HepG2 (cell line): ENCODE measurements at regions not wholly inside any gene's neighbourhood (a gene's known extent, or its start where the extent isn't known, plus 50 kb on each side); places are given as distances from the start of the nearest gene placed in this dataset.
A peak's percentile ranks its signal among the peaks of the same experiment; 100 is the strongest.
"Not testable (repeated sequence)": the region's sequence is repeated elsewhere in the genome, so short reads cannot be mapped to it uniquely, and the experiment has no call there.

Experiments used
- ATAC-seq: fragments of 200-7000 bp; cut with Tn5 transposase; 3 replicates; pipeline ENCODE4 v1.9.1; 2020; ENCODE audit warnings: mild to moderate bottlenecking, moderate library complexity
- BruUV-seq: library from RNA; stranded (reverse); fragments of 400-500 nt; replicated peaks from 2 replicates; lab custom pipeline; 2021; lab: Mats Ljungman, UMichigan
- CTCF ChIA-PET: fragments of 300-600 bp; formaldehyde crosslinking; extraction: SDS; loops from one replicate; lab custom pipeline; 2021; ENCODE audit warnings: low total read pairs, inconsistent platforms, low intra/inter-chr PET ratio; lab: Yijun Ruan, JAX
- POLR2A ChIA-PET: fragments of 350-600 bp; sonication (Branson Sonifier 250); formaldehyde crosslinking; loops from one replicate; lab custom pipeline; 2020; ENCODE audit warnings: antibody characterized with exemption, inconsistent platforms; lab: Yijun Ruan, JAX
- DNase-seq: peaks from one replicate; pipeline ENCODE4 v3.0.0-alpha.2; 2015; ENCODE audit warnings: low spot score
- FAIRE-seq: peaks from 3 replicates; lab custom pipeline; 2011; peaks lifted over from hg19 to GRCh38; lab: Jason Lieb, UNC
- H2AFZ ChIP-seq: one replicate; pipeline ENCODE4 v1.6.1; 2011; ENCODE audit warnings: low read length, inconsistent platforms
- H3K27ac ChIP-seq: fragments of 300-600 bp; 3 replicates; pipeline ENCODE4 v1.8.0; 2011; ENCODE audit warnings: mixed run types, mild to moderate bottlenecking, mixed read lengths, low read length, inconsistent platforms; ENCODE audit not compliant: insufficient read depth; ENCODE audit errors: extremely low read length
- H3K27me3 ChIP-seq, 2 experiments: fragments of 200-600 bp in 1 of 2; 2 replicates in 1 of 2; 3 replicates in 1 of 2; pipeline versions ENCODE4 v1.6.0 to v1.8.0; 2011; ENCODE audit warnings: low read length in 2 of 2, mild to moderate bottlenecking in 2 of 2, moderate library complexity in 2 of 2, inconsistent platforms in 1 of 2; ENCODE audit not compliant: insufficient read depth in 2 of 2, control insufficient read depth in 1 of 2
- H3K36me3 ChIP-seq, 2 experiments: fragments of 200-600 bp in 1 of 2; replicated peaks in 1 of 2; 2 replicates in 1 of 2; 3 replicates in 1 of 2; pipeline versions ENCODE4 v1.5.1 to v1.8.0; 2011; ENCODE audit warnings: low read length in 2 of 2, inconsistent platforms in 1 of 2; ENCODE audit not compliant: insufficient read depth in 2 of 2, control insufficient read depth in 1 of 2
- H3K4me1 ChIP-seq: 2 replicates; pipeline ENCODE4 v1.5.1; 2012; ENCODE audit warnings: low read length, inconsistent platforms; ENCODE audit not compliant: insufficient read depth
- H3K4me2 ChIP-seq: 2 replicates; pipeline ENCODE4 v1.6.0; 2011; ENCODE audit warnings: low read depth, low read length, inconsistent platforms
- H3K4me3 ChIP-seq, 3 experiments: fragments of 200-600 bp in 1 of 3; sonication (generic), shearing (Covaris generic) in 1 of 3; replicated peaks in 1 of 3; 2 replicates each; pipeline ENCODE4 v1.5.1; 2011 to 2016; ENCODE audit warnings: low read length in 3 of 3, inconsistent platforms in 2 of 3, low read depth in 2 of 3, mild to moderate bottlenecking in 2 of 3, control low read depth in 1 of 3, mixed read lengths in 1 of 3; ENCODE audit not compliant: insufficient read depth in 1 of 3
- H3K79me2 ChIP-seq: one replicate; pipeline ENCODE4 v1.6.1; 2011; ENCODE audit warnings: low read length, inconsistent platforms; ENCODE audit not compliant: insufficient read depth
- H3K9ac ChIP-seq: 2 replicates; pipeline ENCODE4 v1.6.0; 2011; ENCODE audit warnings: mild to moderate bottlenecking, low read depth, low read length, inconsistent platforms; ENCODE audit not compliant: insufficient read depth
- H3K9me3 ChIP-seq: 2 replicates; pipeline ENCODE4 v1.5.1; 2012; ENCODE audit warnings: mild to moderate bottlenecking, low read length
- H4K20me1 ChIP-seq: 2 replicates; pipeline ENCODE4 v1.6.0; 2011; ENCODE audit warnings: inconsistent platforms, mild to moderate bottlenecking, low read length, moderate library complexity; ENCODE audit not compliant: insufficient read depth
- DNMT1 ChIP-seq: sonication (generic); formaldehyde crosslinking; IDR thresholded peaks from 2 replicates; pipeline ENCODE4 v1.5.1; 2020; ENCODE audit warnings: mild to moderate bottlenecking, missing genetic modification reagents
- IKZF5 ChIP-seq: IDR thresholded peaks from 2 replicates; pipeline ENCODE4 v1.6.1; 2018; ENCODE audit warnings: missing genetic modification reagents, mild to moderate bottlenecking, missing compliant biosample characterization
- KLF12 ChIP-seq: sonication (generic); formaldehyde crosslinking; IDR thresholded peaks from 2 replicates; pipeline ENCODE4 v1.4.0; 2020; ENCODE audit warnings: missing genetic modification reagents, borderline replicate concordance
- MTA1 ChIP-seq: sonication (generic); formaldehyde crosslinking; IDR thresholded peaks from 2 replicates; pipeline ENCODE4 v1.4.0; 2020; ENCODE audit warnings: missing genetic modification reagents, mild to moderate bottlenecking, borderline replicate concordance
- NFIC ChIP-seq: IDR thresholded peaks from 2 replicates; pipeline ENCODE4 v1.6.1; 2012; ENCODE audit warnings: mild to moderate bottlenecking, low read length, inconsistent platforms
- NKX3-1 ChIP-seq: sonication (generic); formaldehyde crosslinking; IDR thresholded peaks from 2 replicates; pipeline ENCODE4 v1.5.0; 2020; ENCODE audit warnings: missing genetic modification reagents
- RAD21 ChIP-seq: fragments of 450-650 bp; formaldehyde crosslinking; IDR thresholded peaks from 2 replicates; pipeline ENCODE4 v1.5.0; 2020; ENCODE audit warnings: mild to moderate bottlenecking
- SNAPC5 ChIP-seq: sonication (generic); formaldehyde crosslinking; IDR thresholded peaks from 2 replicates; pipeline ENCODE4 v1.8.1; 2023; ENCODE audit warnings: mild to moderate bottlenecking, missing genetic modification reagents, borderline replicate concordance
- ZBTB38 ChIP-seq: sonication (generic); formaldehyde crosslinking; IDR thresholded peaks from 2 replicates; pipeline ENCODE4 v1.5.1; 2020; ENCODE audit warnings: mild to moderate bottlenecking, missing genetic modification reagents
- ZNF770 ChIP-seq: sonication (generic); formaldehyde crosslinking; IDR thresholded peaks from 2 replicates; pipeline ENCODE4 v1.5.0; 2020; ENCODE audit warnings: mild to moderate bottlenecking, missing genetic modification reagents
- ZNF800 ChIP-seq: sonication (generic); formaldehyde crosslinking; IDR thresholded peaks from 2 replicates; pipeline ENCODE4 v1.4.0; 2020; ENCODE audit warnings: missing genetic modification reagents
- WGBS: methylation state at CpG from one replicate; pipeline ENCODE4 v1.1.6; 2017; ENCODE audit warnings: low lambda C conversion rate; 5-methylcytosine and 5-hydroxymethylcytosine counted together
- in situ Hi-C: cut with HindIII; loops from 2 replicates; pipeline ENCODE4 v1.10.0; 2017; ENCODE audit warnings: low pct_unique_long_range_greater_than_20kb; ENCODE audit not compliant: extremely low pct_ligation_motif_present
- intact Hi-C: fragments of 100-400 bp; cut with micrococcal nuclease; formaldehyde crosslinking; loops from one replicate; pipeline ENCODE4 v1.10.0; 2022; ENCODE audit not compliant: unreplicated experiment

- no peak for TF ChIP-seq SNAPC5 (CRISPR knock-in tag)
- TF ChIP-seq IKZF5 = no peak
- TF ChIP-seq ZBTB38 = no peak
- TF ChIP-seq NFIC = no peak
Measured at GRCh38 chr1:5678759-5679158, 313.5 kb downstream of the NPHP4 start (continued).

- FAIRE-seq = peak; percentile 51
Measured at GRCh38 chr1:5672355-5672754, 319.9 kb downstream of the NPHP4 start.

GRCh38 chr1:5670590-5671350 lies 321.5 kb downstream of the NPHP4 start:
- no peak overlapping the region for H3K4me2 ChIP-seq
- ChIA-PET CTCF (no interaction called here), POLR2A (no interaction called here)
- H3K4me1 ChIP-seq = no peaks in the 10 kb centered on the region
- H3K9me3 ChIP-seq = peaks cover 11% of the 10 kb centered on the region; the same call in 1 of the 2 replicates
- ATAC-seq = no peak
- FAIRE-seq = no peak
- H3K27me3 ChIP-seq = no peaks in the 10 kb centered on the region; a peak in 3 of 5 replicates
- no TSS peak for BruUV-seq
- H4K20me1 ChIP-seq = no peaks in the 10 kb centered on the region
- intact Hi-C loops (no loop called here), in situ Hi-C loops (no loop called here)
- WGBS = 4% methylated on average over 9 of the region's 9 CpGs
- no peak overlapping the region for H3K4me3 ChIP-seq
- no peaks in the 10 kb centered on the region for H3K79me2 ChIP-seq
- DNase-seq = no peak
- no peaks in the 10 kb centered on the region for H3K36me3 ChIP-seq
- no peak overlapping the region for H3K9ac ChIP-seq
- H2AFZ ChIP-seq = no peak overlapping the region
- H3K27ac ChIP-seq = no peak overlapping the region
- no peak for TF ChIP-seq RAD21 (CRISPR knock-in tag)
- no peak for TF ChIP-seq ZNF800 (CRISPR knock-in tag)
- TF ChIP-seq KLF12 (CRISPR knock-in tag) = no peak
- TF ChIP-seq NKX3-1 (CRISPR knock-in tag) = no peak
- TF ChIP-seq ZNF770 (CRISPR knock-in tag) = no peak
- TF ChIP-seq MTA1 (CRISPR knock-in tag) = no peak
- TF ChIP-seq DNMT1 (CRISPR knock-in tag) = no peak

More at GRCh38 chr1:5672355-5672754, 319.9 kb downstream of the NPHP4 start:
- ATAC-seq, H3K79me2 ChIP-seq, H3K4me3 ChIP-seq, H3K27me3 ChIP-seq, BruUV-seq, H3K27ac ChIP-seq, in situ Hi-C loops, DNase-seq, H3K4me1 ChIP-seq, intact Hi-C loops, H3K36me3 ChIP-seq, H3K9ac ChIP-seq, CTCF ChIA-PET, H4K20me1 ChIP-seq, POLR2A ChIA-PET, H2AFZ ChIP-seq, H3K4me2 ChIP-seq: not testable (repeated sequence)
- peaks cover 11% of the 10 kb centered on the region; the same call in 1 of the 2 replicates for H3K9me3 ChIP-seq
- under 1% methylated on average over 5 of the region's 5 CpGs for WGBS
